ENCODE measurements at regions not wholly inside any gene's neighbourhood (a gene's known extent, or its start where the extent isn't known, plus 50 kb on each side); places are given as distances from the start of the nearest gene placed in this dataset.

GRCh38 chr13:32951580-32951979 is 64.6 kb upstream of the KL start:
- H3K36me3 Mint-ChIP-seq: no peaks in the 10 kb centered on the region
- no peaks in the 10 kb centered on the region for H3K27me3 ChIP-seq (ENCODE audit: insufficient read depth, low read length)
- H3K4me1 ChIP-seq (ENCODE audit: insufficient read depth, low read length): no peaks in the 10 kb centered on the region
- DNase-seq: no peak
- H3K27ac ChIP-seq (ENCODE audit: low read depth, low read length): no peak overlapping the region
- H3K27ac Mint-ChIP-seq: no peak overlapping the region
- intact Hi-C loops (cut with micrococcal nuclease): no loop called here
- H3K9me3 ChIP-seq (ENCODE audit: control insufficient read depth in 1 of 2, low read length in 2 of 2): no peaks in the 10 kb centered on the region
- ChIA-PET CTCF (ENCODE audit: partially characterized antibody) (no interaction called here), POLR2A (ENCODE audit: partially characterized antibody) (no interaction called here)
- H3K27me3 Mint-ChIP-seq: peaks cover 3 to 5% of the 10 kb centered on the region in 2 donors
- H3K4me1 Mint-ChIP-seq: no peaks in the 10 kb centered on the region
- H3K36me3 ChIP-seq (ENCODE audit: insufficient read depth, low read length): no peaks in the 10 kb centered on the region
- no peak overlapping the region for H3K4me3 Mint-ChIP-seq
- H3K4me3 ChIP-seq (ENCODE audit: low read length in 2 of 2): no peak overlapping the region
- H3K9me3 Mint-ChIP-seq: no peaks in the 10 kb centered on the region

- Mint-ChIP-seq H3K27me3 (peaks cover 7 to 9% of the 10 kb centered on the region in 2 donors), H3K36me3 (no peaks in the 10 kb centered on the region), H3K27ac (no peak overlapping the region), H3K4me3 (no peak overlapping the region), H3K4me1 (no peaks in the 10 kb centered on the region), H3K9me3 (no peaks in the 10 kb centered on the region)
- Histone ChIP-seq H3K27me3 (ENCODE audit: insufficient read depth, low read length) (no peaks in the 10 kb centered on the region), H3K4me3 (ENCODE audit: low read length in 2 of 2) (no peak overlapping the region), H3K9me3 (ENCODE audit: control insufficient read depth in 1 of 2, low read length in 2 of 2) (no peaks in the 10 kb centered on the region), H3K27ac (ENCODE audit: low read depth, low read length) (no peak overlapping the region), H3K4me1 (ENCODE audit: insufficient read depth, low read length) (no peaks in the 10 kb centered on the region), H3K36me3 (ENCODE audit: insufficient read depth, low read length) (no peaks in the 10 kb centered on the region)
- POLR2A ChIA-PET (ENCODE audit: partially characterized antibody): no interaction called here
- CTCF ChIA-PET (ENCODE audit: partially characterized antibody): interaction anchor here (0.9 to 1.2 kb wide), 2 partner anchors 13 to 42 kb away, joined by 4 read pairs; no protein-coding TSS in a partner anchor
- DNase-seq: no peak
- intact Hi-C loops (cut with micrococcal nuclease): no loop called here
Measured at GRCh38 chr13:32955881-32956594, 60.2 kb upstream of the KL start.

DNA sequence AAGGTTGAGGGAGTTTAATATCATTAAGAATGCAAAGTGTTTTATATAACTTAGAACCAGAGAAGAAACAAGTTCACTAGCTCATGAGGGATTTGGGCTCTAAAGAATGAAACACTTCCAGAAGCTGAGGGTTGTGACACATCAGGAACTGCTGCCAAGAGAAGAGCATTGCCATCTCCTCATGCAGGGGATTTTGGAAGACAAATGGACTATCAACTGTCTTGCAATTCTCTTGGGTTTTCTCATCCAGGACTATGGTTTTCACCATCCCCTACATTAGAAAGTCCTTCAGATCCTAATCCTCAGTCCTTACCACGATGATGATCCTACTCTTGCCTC is 59.7 kb upstream of the KL start:
- no peak for DNase-seq
- no peaks in the 10 kb centered on the region for H3K36me3 ChIP-seq (ENCODE audit: insufficient read depth, low read length)
- Mint-ChIP-seq H3K4me3 (no peak overlapping the region), H3K9me3 (no peaks in the 10 kb centered on the region), H3K27me3 (peaks cover 6 to 9% of the 10 kb centered on the region in 2 donors), H3K27ac (no peak overlapping the region), H3K36me3 (no peaks in the 10 kb centered on the region), H3K4me1 (no peaks in the 10 kb centered on the region)
- no peaks in the 10 kb centered on the region for H3K4me1 ChIP-seq (ENCODE audit: insufficient read depth, low read length)
- H3K27me3 ChIP-seq (ENCODE audit: insufficient read depth, low read length): no peaks in the 10 kb centered on the region
- no peak overlapping the region for H3K27ac ChIP-seq (ENCODE audit: low read depth, low read length)
- intact Hi-C loops (cut with micrococcal nuclease): no loop called here
- H3K9me3 ChIP-seq (ENCODE audit: control insufficient read depth in 1 of 2, low read length in 2 of 2): no peaks in the 10 kb centered on the region
- ChIA-PET POLR2A (ENCODE audit: partially characterized antibody) (no interaction called here), CTCF (ENCODE audit: partially characterized antibody) (interaction anchor here (1.2 kb wide), 1 partner anchor 43 kb away, joined by 4 read pairs; no protein-coding TSS in a partner anchor)
- H3K4me3 ChIP-seq (ENCODE audit: low read length in 2 of 2): no peak overlapping the region

GRCh38 chr13:32960626-32961025 is 55.6 kb upstream of the KL start:
- ChIA-PET CTCF (ENCODE audit: partially characterized antibody) (no interaction called here), POLR2A (ENCODE audit: partially characterized antibody) (no interaction called here)
- Mint-ChIP-seq H3K4me3 (no peak overlapping the region), H3K36me3 (no peaks in the 10 kb centered on the region), H3K27me3 (peaks cover 2 to 7% of the 10 kb centered on the region in 2 donors), H3K27ac (no peak overlapping the region), H3K9me3 (no peaks in the 10 kb centered on the region), H3K4me1 (no peaks in the 10 kb centered on the region)
- H3K27me3 ChIP-seq (ENCODE audit: insufficient read depth, low read length): no peaks in the 10 kb centered on the region
- no peaks in the 10 kb centered on the region for H3K9me3 ChIP-seq (ENCODE audit: control insufficient read depth in 1 of 2, low read length in 2 of 2)
- no peak overlapping the region for H3K4me3 ChIP-seq (ENCODE audit: low read length in 2 of 2)
- no peak for DNase-seq
- intact Hi-C loops (cut with micrococcal nuclease): no loop called here
- H3K27ac ChIP-seq (ENCODE audit: low read depth, low read length): no peak overlapping the region
- no peaks in the 10 kb centered on the region for H3K4me1 ChIP-seq (ENCODE audit: insufficient read depth, low read length)
- H3K36me3 ChIP-seq (ENCODE audit: insufficient read depth, low read length): no peaks in the 10 kb centered on the region

DNA sequence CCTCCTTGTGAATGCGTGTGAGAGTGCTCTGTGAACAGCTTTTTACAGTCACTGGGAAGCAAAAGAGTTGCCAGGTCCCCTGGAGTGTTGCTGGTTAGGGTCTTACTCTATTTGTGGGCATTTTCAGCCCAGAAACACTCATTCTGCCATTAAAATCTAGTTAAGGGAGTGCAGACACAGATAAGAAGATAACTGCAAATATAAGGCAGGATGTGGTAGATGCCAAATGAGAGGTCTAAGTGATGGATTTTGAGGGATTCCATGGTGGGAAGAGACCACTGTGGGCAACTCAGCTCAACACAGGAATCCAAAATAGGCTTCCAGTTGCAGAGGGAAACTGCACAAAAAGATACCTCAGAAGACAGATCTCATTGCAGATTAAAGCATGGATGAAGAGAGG is 54.5 kb upstream of the KL start:
- H3K36me3 ChIP-seq (ENCODE audit: insufficient read depth, low read length): no peaks in the 10 kb centered on the region
- intact Hi-C loops (cut with micrococcal nuclease): no loop called here
- no peaks in the 10 kb centered on the region for H3K9me3 Mint-ChIP-seq
- H3K27ac ChIP-seq (ENCODE audit: low read depth, low read length): no peak overlapping the region
- no peaks in the 10 kb centered on the region for H3K27me3 ChIP-seq (ENCODE audit: insufficient read depth, low read length)
- no peaks in the 10 kb centered on the region for H3K4me1 Mint-ChIP-seq
- H3K27me3 Mint-ChIP-seq: peaks cover 3 to 7% of the 10 kb centered on the region in 2 donors
- H3K9me3 ChIP-seq (ENCODE audit: control insufficient read depth in 1 of 2, low read length in 2 of 2): no peaks in the 10 kb centered on the region
- CTCF ChIA-PET (ENCODE audit: partially characterized antibody): no interaction called here
- H3K4me1 ChIP-seq (ENCODE audit: insufficient read depth, low read length): no peaks in the 10 kb centered on the region
- no peaks in the 10 kb centered on the region for H3K36me3 Mint-ChIP-seq
- DNase-seq: no peak
- POLR2A ChIA-PET (ENCODE audit: partially characterized antibody): no interaction called here
- H3K4me3 Mint-ChIP-seq: no peak overlapping the region
- H3K27ac Mint-ChIP-seq: no peak overlapping the region
- H3K4me3 ChIP-seq (ENCODE audit: low read length in 2 of 2): no peak overlapping the region

DNA sequence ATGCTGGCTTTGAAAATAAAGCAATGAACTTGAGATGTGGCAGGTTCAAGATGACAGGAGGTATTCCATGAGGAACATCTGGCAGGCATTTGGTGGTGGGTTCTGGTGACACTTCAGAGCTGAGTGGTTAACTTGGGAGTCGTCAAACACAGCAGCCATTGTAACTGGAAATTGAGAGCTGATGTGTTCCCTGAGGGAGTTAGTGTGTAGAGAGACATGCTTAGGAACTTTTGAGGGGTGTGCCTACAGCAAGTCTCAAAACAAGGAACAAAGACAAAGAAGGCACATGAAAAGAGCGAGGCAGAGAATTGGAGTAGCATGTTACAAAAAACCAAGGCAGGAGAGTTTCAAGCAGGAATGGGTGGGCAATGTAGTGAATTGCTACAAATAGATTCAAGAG is 53.9 kb upstream of the KL start:
- no peak overlapping the region for H3K27ac ChIP-seq (ENCODE audit: low read depth, low read length)
- ChIA-PET POLR2A (ENCODE audit: partially characterized antibody) (no interaction called here), CTCF (ENCODE audit: partially characterized antibody) (no interaction called here)
- no peak for DNase-seq
- no peaks in the 10 kb centered on the region for H3K9me3 Mint-ChIP-seq
- H3K36me3 Mint-ChIP-seq: no peaks in the 10 kb centered on the region
- no peaks in the 10 kb centered on the region for H3K27me3 ChIP-seq (ENCODE audit: insufficient read depth, low read length)
- no peak overlapping the region for H3K4me3 ChIP-seq (ENCODE audit: low read length in 2 of 2)
- intact Hi-C loops (cut with micrococcal nuclease): no loop called here
- no peaks in the 10 kb centered on the region for H3K4me1 ChIP-seq (ENCODE audit: insufficient read depth, low read length)
- H3K4me3 Mint-ChIP-seq: no peak overlapping the region
- no peak overlapping the region for H3K27ac Mint-ChIP-seq
- H3K4me1 Mint-ChIP-seq: no peaks in the 10 kb centered on the region
- no peaks in the 10 kb centered on the region for H3K9me3 ChIP-seq (ENCODE audit: control insufficient read depth in 1 of 2, low read length in 2 of 2)
- H3K27me3 Mint-ChIP-seq: peaks cover 3 to 5% of the 10 kb centered on the region in 2 donors
- no peaks in the 10 kb centered on the region for H3K36me3 ChIP-seq (ENCODE audit: insufficient read depth, low read length)

GRCh38 chr13:32964987-32965386 is 51.2 kb upstream of the KL start:
- H3K9me3 ChIP-seq (ENCODE audit: control insufficient read depth in 1 of 2, low read length in 2 of 2): no peaks in the 10 kb centered on the region
- no peaks in the 10 kb centered on the region for H3K36me3 ChIP-seq (ENCODE audit: insufficient read depth, low read length)
- no peaks in the 10 kb centered on the region for H3K27me3 ChIP-seq (ENCODE audit: insufficient read depth, low read length)
- H3K27ac Mint-ChIP-seq: no peak overlapping the region
- no peak overlapping the region for H3K4me3 Mint-ChIP-seq
- no peak for DNase-seq
- no peaks in the 10 kb centered on the region for H3K9me3 Mint-ChIP-seq
- no peak overlapping the region for H3K27ac ChIP-seq (ENCODE audit: low read depth, low read length)
- ChIA-PET POLR2A (ENCODE audit: partially characterized antibody) (no interaction called here), CTCF (ENCODE audit: partially characterized antibody) (no interaction called here)
- no peaks in the 10 kb centered on the region for H3K4me1 ChIP-seq (ENCODE audit: insufficient read depth, low read length)
- H3K36me3 Mint-ChIP-seq: no peaks in the 10 kb centered on the region
- peaks cover 2 to 5% of the 10 kb centered on the region in 2 donors for H3K27me3 Mint-ChIP-seq
- peaks cover 0 to 3% (median 0%) of the 10 kb centered on the region in 4 donors for H3K4me1 Mint-ChIP-seq
- intact Hi-C loops (cut with micrococcal nuclease): no loop called here
- H3K4me3 ChIP-seq (ENCODE audit: low read length in 2 of 2): no peak overlapping the region

Measured in CD4-positive, alpha-beta memory T cell (primary cell).